ENCODE measurements at regions not wholly inside any gene's neighbourhood (a gene's known extent, or its start where the extent isn't known, plus 50 kb on each side); places are given as distances from the start of the nearest gene placed in this dataset.
"Not testable (repeated sequence)": the region's sequence is repeated elsewhere in the genome, so short reads cannot be mapped to it uniquely, and the experiment has no call there.

GRCh38 chrX:124181515-124181914, 150.9 kb upstream of the TEX13D start:
- H3K9me3 ChIP-seq; H3K27ac ChIP-seq; intact Hi-C loops (cut with DNase I; ENCODE audit: low total_unique reads); H3K4me1 ChIP-seq; H3K36me3 ChIP-seq; H3K4me3 ChIP-seq; DNase-seq; in situ Hi-C loops (cut with MboI; ENCODE audit: low sequenced_read_pairs in 4 of 4); H3K27me3 ChIP-seq; ATAC-seq: not testable (repeated sequence)

- Histone ChIP-seq H3K27me3 (no peaks in the 10 kb centered on the region), H3K9me3 (no peaks in the 10 kb centered on the region), H3K4me1 (peaks cover 4 to 18% of the 10 kb centered on the region in 2 donors), H3K36me3 (no peaks in the 10 kb centered on the region), H3K27ac (no peak overlapping the region), H3K4me3 (no peak overlapping the region)
- no peak for ATAC-seq
- DNase-seq = no peak
- intact Hi-C loops (cut with DNase I; ENCODE audit: low total_unique reads) (loop anchor here (10.0 kb wide), 2 partner anchors 96 to 226 kb away; partner anchors contain the start of gene STAG2), in situ Hi-C loops (cut with MboI; ENCODE audit: low sequenced_read_pairs in 4 of 4) (no loop called here)
- no peak for TF ChIP-seq POLR2A (IDR thresholded peaks at IDR 0.05)
- no peak for TF ChIP-seq CTCF (IDR thresholded peaks at IDR 0.05 in 4 of 5, conservative IDR thresholded peaks at IDR 0.05 in 1 of 5)
Observed at GRCh38 chrX:124190440-124190839, 142.0 kb upstream of the TEX13D start.

- DNase-seq (peak in 1 of 2 donors; percentile 44), ATAC-seq (peak; percentile 67 to 85)
- Histone ChIP-seq H3K4me1 (peaks cover 6 to 29% of the 10 kb centered on the region in 2 donors), H3K9me3 (no peaks in the 10 kb centered on the region), H3K27ac (peak overlapping the region; percentile 64 to 86 (median 79)), H3K27me3 (no peaks in the 10 kb centered on the region), H3K36me3 (no peaks in the 10 kb centered on the region), H3K4me3 (peak overlapping the region in 2 of 4 donors; percentile 13 to 38)
- no peak for TF ChIP-seq CTCF (IDR thresholded peaks at IDR 0.05 in 4 of 5, conservative IDR thresholded peaks at IDR 0.05 in 1 of 5)
- no peak for TF ChIP-seq POLR2A (IDR thresholded peaks at IDR 0.05)
- intact Hi-C loops (cut with DNase I; ENCODE audit: low total_unique reads) (loop anchor here (10.0 kb wide), 2 partner anchors 99 to 229 kb away; partner anchors contain the start of gene STAG2), in situ Hi-C loops (cut with MboI; ENCODE audit: low sequenced_read_pairs in 4 of 4) (no loop called here)
Observed at GRCh38 chrX:124194199-124194598, 138.3 kb upstream of the TEX13D start.

GRCh38 chrX:124194901-124195300, 137.6 kb upstream of the TEX13D start:
- H3K9me3 ChIP-seq = no peaks in the 10 kb centered on the region
- peak overlapping the region in 2 of 4 donors; percentile 13 to 38 for H3K4me3 ChIP-seq
- DNase-seq = peak; percentile 38 to 78
- no peaks in the 10 kb centered on the region for H3K36me3 ChIP-seq
- peak; percentile 96 for ATAC-seq
- peaks cover 6 to 29% of the 10 kb centered on the region in 2 donors for H3K4me1 ChIP-seq
- TF ChIP-seq POLR2A (IDR thresholded peaks at IDR 0.05) = no peak
- TF ChIP-seq CTCF (IDR thresholded peaks at IDR 0.05 in 4 of 5, conservative IDR thresholded peaks at IDR 0.05 in 1 of 5) = no peak
- in situ Hi-C loops (cut with MboI; ENCODE audit: low sequenced_read_pairs in 4 of 4) (no loop called here), intact Hi-C loops (cut with DNase I; ENCODE audit: low total_unique reads) (loop anchor here (10.0 kb wide), 2 partner anchors 100 to 230 kb away; partner anchors contain the start of gene STAG2)
- peak overlapping the region; percentile 64 to 86 (median 79) for H3K27ac ChIP-seq
- H3K27me3 ChIP-seq = no peaks in the 10 kb centered on the region

- TF ChIP-seq POLR2A (IDR thresholded peaks at IDR 0.05) = no peak
- no peak for TF ChIP-seq CTCF (IDR thresholded peaks at IDR 0.05 in 4 of 5, conservative IDR thresholded peaks at IDR 0.05 in 1 of 5)
- Histone ChIP-seq H3K9me3 (no peaks in the 10 kb centered on the region), H3K27me3 (no peaks in the 10 kb centered on the region), H3K27ac (no peak overlapping the region), H3K4me3 (no peak overlapping the region), H3K4me1 (no peaks in the 10 kb centered on the region), H3K36me3 (no peaks in the 10 kb centered on the region)
- no peak for ATAC-seq
- no peak for DNase-seq
- in situ Hi-C loops (cut with MboI; ENCODE audit: low sequenced_read_pairs in 4 of 4) (no loop called here), intact Hi-C loops (cut with DNase I; ENCODE audit: low total_unique reads) (no loop called here)
Observed at GRCh38 chrX:124203311-124203710, 129.1 kb upstream of the TEX13D start.

All from gastrocnemius medialis (tissue), 4 donors.